Activated T-helper 1 cell treated with Interleukin-2 at 50 U/mL for 16 hours (primary cell): ENCODE measurements at regions not wholly inside any gene's neighbourhood (a gene's known extent, or its start where the extent isn't known, plus 50 kb on each side); places are given as distances from the start of the nearest gene placed in this dataset.
"Not testable (repeated sequence)": the region's sequence is repeated elsewhere in the genome, so short reads cannot be mapped to it uniquely, and the experiment has no call there.

Experiments used
- DNase-seq: peaks from one replicate; pipeline ENCODE4 v3.0.0-alpha.2; 2020; ENCODE audit warnings: low read depth

DNA sequence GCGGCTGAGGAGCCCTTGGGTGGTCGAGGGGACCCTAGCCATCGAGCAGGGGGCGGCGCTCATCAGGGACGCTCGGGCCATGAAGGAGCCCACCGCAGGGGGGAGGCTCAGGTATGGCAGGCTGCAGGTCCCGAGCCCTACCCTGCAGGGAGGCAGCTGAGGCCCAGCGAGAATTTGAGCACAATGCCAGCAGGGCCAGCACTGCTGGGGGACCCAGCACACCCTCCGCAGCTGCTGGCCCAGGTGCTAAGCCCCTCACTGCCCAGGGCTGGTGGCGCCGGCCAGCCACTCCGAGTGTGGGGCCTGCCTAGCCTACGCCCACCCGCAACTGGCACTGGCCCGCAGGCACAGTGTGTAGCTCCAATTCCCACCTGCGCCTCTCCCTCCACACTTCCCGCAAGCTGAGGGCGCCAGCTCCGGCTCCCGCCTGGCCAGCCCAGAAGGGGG, 325.4 kb upstream of the FRG1 start:
- no peak for DNase-seq

GRCh38 chr4:189617741-189618140, 322.9 kb upstream of the FRG1 start:
- not testable (repeated sequence) for DNase-seq

- DNase-seq: not testable (repeated sequence)
Observed at GRCh38 chr4:189619441-189620250, 321.0 kb upstream of the FRG1 start.

GRCh38 chr4:189622574-189622973, 318.1 kb upstream of the FRG1 start:
- DNase-seq: not testable (repeated sequence)

DNA sequence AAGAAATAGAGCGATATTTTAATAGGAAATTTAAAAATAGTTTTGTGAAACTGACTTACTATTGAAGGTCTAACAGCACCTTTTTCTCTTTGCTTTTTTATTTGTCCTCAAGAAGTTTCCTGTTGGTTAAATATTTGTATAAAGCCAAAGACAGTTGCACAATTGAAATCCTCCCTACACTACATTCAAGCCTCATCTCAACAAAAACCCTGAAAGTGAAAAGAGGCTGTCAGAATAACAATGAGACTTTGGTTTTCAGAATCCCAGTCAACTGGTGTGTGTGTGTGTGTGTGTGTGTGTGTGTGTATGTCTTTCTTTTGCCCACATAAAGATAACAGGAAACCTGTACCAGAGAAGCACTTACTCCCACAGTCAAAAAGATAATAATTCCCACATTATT, 313.6 kb upstream of the FRG1 start:
- DNase-seq: not testable (repeated sequence)

GRCh38 chr4:189629733-189630132, 310.9 kb upstream of the FRG1 start:
- not testable (repeated sequence) for DNase-seq

GRCh38 chr4:189630913-189631567, 309.6 kb upstream of the FRG1 start:
- DNase-seq: not testable (repeated sequence)

DNA sequence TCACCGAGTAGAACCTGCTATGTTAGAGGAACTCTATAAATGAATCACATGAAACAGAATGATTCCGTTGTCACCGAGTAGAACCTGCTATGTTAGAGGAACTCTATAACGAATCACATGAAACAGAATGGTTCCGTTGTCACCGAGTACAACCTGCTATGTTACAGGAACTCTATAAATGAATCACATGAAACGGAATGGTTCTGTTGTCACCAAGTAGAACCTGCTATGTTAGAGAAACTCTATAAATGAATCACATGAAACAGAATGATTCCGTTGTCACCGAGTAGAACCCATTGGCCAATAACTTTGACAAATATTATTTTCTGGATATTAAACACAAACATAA, 309.1 kb upstream of the FRG1 start:
- DNase-seq: not testable (repeated sequence)

DNA sequence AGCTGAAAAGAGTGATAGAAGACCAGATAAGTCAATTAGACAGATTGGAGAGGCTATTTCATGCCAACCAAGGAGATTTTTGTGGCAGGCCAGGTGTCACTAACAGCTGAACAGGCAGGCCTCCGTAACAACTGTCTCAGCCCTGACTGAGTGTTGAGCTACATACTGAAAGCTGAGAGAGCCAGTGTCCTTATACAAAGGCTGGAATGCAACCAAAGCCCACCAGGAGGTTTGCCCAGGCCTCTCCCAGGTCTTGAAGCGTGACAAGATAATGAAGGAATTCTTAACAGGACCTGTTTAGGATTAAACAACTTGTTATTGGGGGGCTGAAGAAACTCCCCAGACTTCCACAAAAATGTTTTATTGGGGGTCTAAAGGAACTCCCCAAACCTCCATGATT, 290.2 kb upstream of the FRG1 start:
- DNase-seq: not testable (repeated sequence)

DNA sequence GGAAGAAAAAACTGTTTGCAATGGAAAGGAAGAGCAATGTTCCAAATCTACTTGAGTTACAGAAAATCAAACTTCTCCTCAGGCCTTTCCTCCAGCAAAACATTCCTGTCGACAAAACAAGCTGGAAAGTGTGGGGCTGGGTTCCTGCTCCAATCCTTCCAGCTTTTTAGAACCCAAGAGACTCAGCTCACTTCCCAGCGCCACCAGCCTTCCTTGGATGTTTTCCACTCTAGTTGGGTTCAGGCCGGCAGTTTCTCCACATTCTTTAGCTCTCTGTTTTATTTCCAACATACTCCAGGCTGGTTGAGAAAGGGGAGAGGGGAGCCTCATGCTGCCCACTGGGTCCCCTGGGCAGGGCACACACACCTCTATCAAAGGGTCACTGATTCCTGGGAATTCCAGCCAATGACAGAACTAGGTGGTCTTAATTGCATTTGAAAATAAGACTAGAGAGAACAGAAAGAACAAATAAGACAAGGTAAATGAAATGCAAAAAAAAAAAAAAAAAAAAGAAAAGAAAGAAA, 287.5 kb upstream of the FRG1 start:
- not testable (repeated sequence) for DNase-seq

DNA sequence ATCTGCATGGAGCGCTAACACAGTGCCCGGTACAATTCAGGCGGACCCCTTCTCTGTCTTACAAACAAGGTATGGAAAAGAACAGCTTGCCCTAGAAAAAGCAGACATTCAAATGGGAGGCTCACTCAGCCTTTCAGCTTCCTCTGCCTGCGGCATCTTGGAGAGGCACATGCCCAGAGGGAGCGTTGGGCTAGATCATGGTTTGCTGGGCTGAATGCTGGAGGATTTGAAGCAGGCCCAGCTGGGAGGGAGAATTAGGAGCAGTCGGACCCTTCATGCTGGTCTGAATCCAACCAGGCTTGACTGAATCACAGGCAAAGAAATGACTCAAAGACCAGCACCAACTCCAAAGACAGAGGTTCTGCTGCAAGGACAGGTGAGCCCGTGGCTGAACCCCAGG, 286.7 kb upstream of the FRG1 start:
- DNase-seq: not testable (repeated sequence)

DNA sequence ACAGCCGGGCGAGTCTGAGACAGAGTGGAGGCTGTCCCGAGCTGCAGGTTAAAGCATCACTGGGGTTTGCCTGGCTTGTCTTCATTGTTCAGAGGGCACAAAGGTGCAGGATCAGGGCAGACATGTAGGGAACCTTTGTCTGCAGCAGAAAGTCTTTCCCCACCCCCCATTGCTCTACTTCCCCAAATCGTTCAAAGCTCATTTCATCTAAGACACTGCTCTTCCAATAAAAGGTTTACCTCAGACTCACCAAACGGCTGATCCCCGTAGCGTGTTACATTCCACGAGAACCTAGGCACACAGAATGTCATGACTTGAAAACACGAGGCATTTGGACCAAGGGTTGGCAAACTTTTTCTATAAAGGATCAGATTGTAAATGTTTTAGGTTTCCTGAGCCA, 286.3 kb upstream of the FRG1 start:
- DNase-seq: not testable (repeated sequence)

DNA sequence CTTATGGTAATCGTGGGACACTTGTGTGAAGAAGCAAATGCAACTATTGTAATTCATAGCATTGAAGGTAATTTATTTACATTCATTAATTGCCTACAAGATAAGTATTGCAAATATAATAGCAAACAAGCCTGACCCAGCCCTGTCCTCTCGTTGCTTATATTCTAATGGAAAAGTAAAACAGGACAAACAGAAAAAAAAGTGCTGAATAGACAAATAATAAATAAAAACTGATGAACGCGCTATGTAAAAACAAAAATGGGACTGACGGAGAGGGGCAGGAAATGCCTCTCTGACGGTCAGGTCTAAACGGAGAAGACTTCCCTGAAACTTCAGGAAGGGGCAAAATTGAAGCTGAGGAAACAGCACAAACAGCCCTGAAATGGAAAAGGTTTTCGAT, 284.9 kb upstream of the FRG1 start:
- not testable (repeated sequence) for DNase-seq

DNA sequence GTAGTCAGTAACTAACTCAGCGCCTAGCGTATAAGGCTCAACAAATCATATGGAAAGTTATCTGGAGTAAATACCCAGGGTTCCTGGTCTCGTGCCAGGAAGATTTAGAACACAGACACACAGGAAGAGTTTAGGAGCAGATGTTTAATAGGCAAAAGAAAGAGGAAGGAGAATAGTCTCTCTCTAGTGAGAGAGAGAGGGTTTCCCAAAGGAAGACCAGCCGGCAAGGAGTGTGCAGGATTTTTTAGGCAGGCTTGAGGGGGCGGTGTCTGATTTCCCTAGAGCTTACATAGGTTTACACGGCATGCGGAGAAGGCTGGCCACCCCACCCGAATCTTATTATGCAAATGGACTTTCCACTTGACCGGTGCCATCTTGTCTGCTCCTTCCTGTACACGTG, 284.0 kb upstream of the FRG1 start:
- no peak for DNase-seq

- DNase-seq: not testable (repeated sequence)
Observed at GRCh38 chr4:189658259-189658658, 282.4 kb upstream of the FRG1 start.

GRCh38 chr4:189658831-189659230, 281.8 kb upstream of the FRG1 start:
- DNase-seq: not testable (repeated sequence)

DNA sequence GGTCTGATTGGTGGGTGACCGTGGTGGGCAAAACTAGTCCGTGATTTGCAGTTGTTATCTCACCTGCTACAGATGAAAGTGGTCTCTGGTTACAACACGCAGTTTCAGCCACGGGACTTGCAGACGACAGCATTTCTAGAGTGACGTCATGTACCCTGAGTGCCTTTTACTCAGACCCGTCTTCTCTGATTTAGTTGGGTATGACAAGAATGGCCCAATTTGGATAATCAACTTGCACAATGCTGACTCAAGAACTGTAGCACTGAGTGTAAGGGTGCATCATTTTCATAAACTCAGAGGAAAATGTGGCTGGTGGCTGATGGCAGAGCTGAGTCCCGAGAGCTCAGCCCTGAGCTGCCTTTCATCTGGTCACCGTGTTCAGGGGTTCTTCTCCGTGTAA, 281.4 kb upstream of the FRG1 start:
- no peak for DNase-seq

GRCh38 chr4:189660722-189661360, 279.8 kb upstream of the FRG1 start:
- DNase-seq: no peak

GRCh38 chr4:189664693-189665250, 275.9 kb upstream of the FRG1 start:
- DNase-seq: no peak

GRCh38 chr4:189665712-189666305, 274.9 kb upstream of the FRG1 start:
- not testable (repeated sequence) for DNase-seq

DNA sequence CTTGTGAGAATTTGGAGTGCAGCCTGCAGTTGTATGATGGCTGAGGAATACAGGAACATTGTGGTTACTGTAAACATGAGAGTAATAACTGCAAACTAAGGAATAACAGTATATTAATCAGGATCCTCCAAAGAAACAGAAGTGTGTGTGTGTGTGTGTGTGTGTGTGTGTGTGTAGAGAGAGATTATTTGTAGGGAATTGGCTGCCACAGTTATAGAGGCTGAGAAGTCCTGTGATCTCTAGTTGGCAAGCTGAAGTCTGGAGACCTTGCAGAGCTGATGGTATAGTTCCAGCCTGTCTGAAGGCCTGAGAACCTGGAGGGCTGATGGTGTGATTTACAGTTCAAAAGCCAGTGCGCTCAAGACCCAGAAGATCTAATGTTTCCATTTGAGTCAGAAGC, 273.3 kb upstream of the FRG1 start:
- not testable (repeated sequence) for DNase-seq

DNA sequence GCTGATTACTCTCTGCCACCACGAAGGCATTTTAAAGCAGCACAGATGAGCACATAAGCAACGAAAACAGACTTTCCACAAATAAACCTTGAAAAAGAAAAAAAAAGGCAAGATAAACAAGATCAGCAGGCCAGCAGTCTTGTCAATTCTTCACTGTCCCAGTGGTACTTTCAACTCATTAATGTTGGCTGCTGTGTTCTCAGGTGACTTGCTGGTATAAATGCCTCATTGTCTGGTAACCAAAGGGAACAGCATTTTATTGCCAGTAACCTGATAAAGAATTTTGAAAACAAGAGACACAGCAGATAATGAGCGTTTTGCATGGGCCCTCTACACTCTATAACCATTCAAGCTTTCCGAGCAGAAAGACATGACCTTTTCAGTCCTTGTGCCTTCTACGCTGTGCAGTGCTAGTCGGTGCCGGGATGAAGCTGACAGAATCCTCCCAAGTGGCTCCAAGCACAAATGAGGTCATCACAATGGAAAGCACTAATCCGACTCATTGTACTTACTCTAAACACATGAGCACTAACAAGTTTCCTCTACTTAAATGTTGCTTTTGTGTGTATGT, 242.9 kb upstream of the FRG1 start:
- DNase-seq: not testable (repeated sequence)
